Mesodermal cell (in vitro differentiated cells): ENCODE measurements at regions not wholly inside any gene's neighbourhood (a gene's known extent, or its start where the extent isn't known, plus 50 kb on each side); places are given as distances from the start of the nearest gene placed in this dataset.

Experiments used
- H3K27ac ChIP-seq: 2 replicates; pipeline ENCODE4 v1.7.0; 2013; ENCODE audit warnings: mild to moderate bottlenecking, low read depth, low read length, moderate library complexity; ENCODE audit not compliant: severe bottlenecking
- H3K36me3 ChIP-seq: 2 replicates; pipeline ENCODE4 v1.7.1; 2013; ENCODE audit warnings: mild to moderate bottlenecking, low read length, moderate library complexity; ENCODE audit not compliant: control insufficient read depth, insufficient read depth
- H3K4me1 ChIP-seq: one replicate; pipeline ENCODE4 v1.7.1; 2013; ENCODE audit warnings: mild to moderate bottlenecking, low read length; ENCODE audit not compliant: insufficient read depth, control insufficient read depth, poor library complexity, severe bottlenecking
- H3K4me3 ChIP-seq: 2 replicates; pipeline ENCODE4 v1.7.0; 2013; ENCODE audit warnings: low read length, control low read depth, mild to moderate bottlenecking; ENCODE audit not compliant: insufficient read depth, poor library complexity, severe bottlenecking; ENCODE audit errors: extremely low read depth
- H3K9me3 ChIP-seq: 2 replicates; pipeline ENCODE4 v1.7.1; 2013; ENCODE audit warnings: mild to moderate bottlenecking, low read length, moderate library complexity; ENCODE audit not compliant: control insufficient read depth
- WGBS, 2 experiments: methylation state at CpG; one replicate each; pipeline ENCODE4 v1.1.5; 2013; ENCODE audit warnings: missing lambda C conversion rate in 2 of 2; ENCODE audit not compliant: insufficient coverage in 2 of 2; 5-methylcytosine and 5-hydroxymethylcytosine counted together

DNA sequence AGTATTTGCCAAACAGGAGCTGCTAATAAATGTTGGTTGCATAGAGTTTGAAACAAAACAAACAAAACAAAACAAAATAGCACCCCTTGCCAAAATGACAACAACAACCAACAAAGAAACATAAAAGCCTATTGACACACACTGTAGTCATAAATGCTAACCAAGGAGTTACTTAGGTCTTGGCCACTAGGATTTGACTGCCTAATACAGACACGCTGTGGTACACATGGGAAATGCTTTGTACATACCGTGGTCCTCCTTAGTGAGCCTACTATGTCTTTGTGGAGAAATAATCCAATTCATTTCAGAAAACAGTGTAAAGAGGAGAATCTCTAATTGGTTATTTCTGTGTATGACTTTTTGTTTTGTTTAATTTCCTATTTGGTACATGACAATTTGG lies 53.2 kb upstream of the MTPN start:
- Histone ChIP-seq H3K4me3 (no peak overlapping the region), H3K9me3 (no peaks in the 10 kb centered on the region), H3K36me3 (no peaks in the 10 kb centered on the region), H3K27ac (no peak overlapping the region), H3K4me1 (peaks cover 4% of the 10 kb centered on the region)
- 93% methylated on average over 2 of the region's 2 CpGs; no CpG with 5 or more reads in 1 of the 2 experiments for WGBS, 2 experiments

DNA sequence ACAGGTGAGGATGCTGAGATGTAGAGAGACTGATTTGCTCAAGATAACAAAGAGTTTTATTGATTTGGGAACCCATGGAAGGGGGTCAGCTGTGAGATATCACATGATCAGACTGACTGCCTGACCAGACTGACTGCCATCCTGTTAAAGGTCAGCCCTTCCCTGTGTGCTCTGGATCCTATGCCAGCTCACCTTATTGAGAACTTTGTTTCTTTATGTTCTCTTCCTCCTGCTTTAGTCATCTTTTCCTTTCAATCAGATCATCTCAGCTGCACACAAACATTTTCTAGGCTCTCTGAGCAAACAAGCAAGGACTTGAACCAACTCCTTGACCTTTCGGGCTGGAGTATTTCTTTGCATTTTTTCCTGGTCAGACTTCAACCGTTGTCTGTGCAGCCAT lies 50.0 kb upstream of the MTPN start:
- no peak overlapping the region for H3K27ac ChIP-seq
- 86 to 89% methylated on average over 2 of the region's 2 CpGs for WGBS, 2 experiments
- no peak overlapping the region for H3K4me3 ChIP-seq
- no peaks in the 10 kb centered on the region for H3K9me3 ChIP-seq
- H3K4me1 ChIP-seq: no peaks in the 10 kb centered on the region
- no peaks in the 10 kb centered on the region for H3K36me3 ChIP-seq
